ENCODE measurements at regions not wholly inside any gene's neighbourhood (a gene's known extent, or its start where the extent isn't known, plus 50 kb on each side); places are given as distances from the start of the nearest gene placed in this dataset.

DNA sequence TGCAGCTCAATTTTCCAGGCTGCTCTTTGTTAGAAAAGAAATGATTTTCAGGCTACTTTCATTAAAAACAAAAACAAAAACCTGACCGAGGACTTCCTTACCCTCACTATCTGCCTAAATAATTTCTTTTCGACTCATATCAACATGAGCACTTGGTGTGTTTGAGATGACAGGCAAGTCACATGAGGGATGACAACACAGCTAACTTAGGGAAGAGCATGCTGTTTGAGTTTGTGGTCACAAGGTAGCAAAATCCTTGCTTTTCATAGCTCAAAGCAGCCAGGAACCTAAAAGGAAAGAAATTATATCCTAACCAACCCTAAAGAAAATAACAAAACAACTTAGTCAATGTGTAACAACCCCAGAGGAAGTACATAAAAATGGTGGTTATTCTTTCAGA is 459.5 kb downstream of the KIF16B start (continued):
- TF ChIP-seq BACH1 (IDR thresholded peaks at IDR 0.05; ENCODE audit: borderline replicate concordance) = no peak
- TF ChIP-seq MXI1 (IDR thresholded peaks at IDR 0.05; ENCODE audit: low read depth, low read length) = no peak
- TF ChIP-seq EP300 (IDR thresholded peaks at IDR 0.05; ENCODE audit: borderline replicate concordance in 1 of 2, control insufficient read depth in 1 of 2, low read depth in 2 of 2, low read length in 2 of 2) = no peak
- no peak for TF ChIP-seq CEBPB (IDR thresholded peaks at IDR 0.05; ENCODE audit: borderline replicate concordance in 1 of 2, low read depth in 2 of 2, low read length in 2 of 2)
- TF ChIP-seq MYC (IDR thresholded peaks at IDR 0.05; ENCODE audit: insufficient read depth, insufficient read length, insufficient replicate concordance, low read length, severe bottlenecking) = no peak
- TF ChIP-seq BMI1 (IDR thresholded peaks at IDR 0.05; ENCODE audit: borderline replicate concordance) = no peak
- no peak for TF ChIP-seq SMC3 (IDR thresholded peaks at IDR 0.05; ENCODE audit: borderline replicate concordance, low read length)
- TF ChIP-seq, protein P1, sequence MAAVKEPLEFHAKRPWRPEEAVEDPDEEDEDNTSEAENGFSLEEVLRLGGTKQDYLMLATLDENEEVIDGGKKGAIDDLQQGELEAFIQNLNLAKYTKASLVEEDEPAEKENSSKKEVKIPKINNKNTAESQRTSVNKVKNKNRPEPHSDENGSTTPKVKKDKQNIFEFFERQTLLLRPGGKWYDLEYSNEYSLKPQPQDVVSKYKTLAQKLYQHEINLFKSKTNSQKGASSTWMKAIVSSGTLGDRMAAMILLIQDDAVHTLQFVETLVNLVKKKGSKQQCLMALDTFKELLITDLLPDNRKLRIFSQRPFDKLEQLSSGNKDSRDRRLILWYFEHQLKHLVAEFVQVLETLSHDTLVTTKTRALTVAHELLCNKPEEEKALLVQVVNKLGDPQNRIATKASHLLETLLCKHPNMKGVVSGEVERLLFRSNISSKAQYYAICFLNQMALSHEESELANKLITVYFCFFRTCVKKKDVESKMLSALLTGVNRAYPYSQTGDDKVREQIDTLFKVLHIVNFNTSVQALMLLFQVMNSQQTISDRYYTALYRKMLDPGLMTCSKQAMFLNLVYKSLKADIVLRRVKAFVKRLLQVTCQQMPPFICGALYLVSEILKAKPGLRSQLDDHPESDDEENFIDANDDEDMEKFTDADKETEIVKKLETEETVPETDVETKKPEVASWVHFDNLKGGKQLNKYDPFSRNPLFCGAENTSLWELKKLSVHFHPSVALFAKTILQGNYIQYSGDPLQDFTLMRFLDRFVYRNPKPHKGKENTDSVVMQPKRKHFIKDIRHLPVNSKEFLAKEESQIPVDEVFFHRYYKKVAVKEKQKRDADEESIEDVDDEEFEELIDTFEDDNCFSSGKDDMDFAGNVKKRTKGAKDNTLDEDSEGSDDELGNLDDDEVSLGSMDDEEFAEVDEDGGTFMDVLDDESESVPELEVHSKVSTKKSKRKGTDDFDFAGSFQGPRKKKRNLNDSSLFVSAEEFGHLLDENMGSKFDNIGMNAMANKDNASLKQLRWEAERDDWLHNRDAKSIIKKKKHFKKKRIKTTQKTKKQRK (IDR thresholded peaks at IDR 0.05; ENCODE audit: low read depth, low read length) = no peak
- no peak for TF ChIP-seq LARP7 (IDR thresholded peaks at IDR 0.05)
- TF ChIP-seq FOXK2 (IDR thresholded peaks at IDR 0.05) = no peak
- TF ChIP-seq ETV6 (conservative IDR thresholded peaks at IDR 0.05 in 1 of 2, IDR thresholded peaks at IDR 0.05 in 1 of 2; ENCODE audit: borderline replicate concordance in 1 of 2, low read depth in 1 of 2) = no peak
- TF ChIP-seq, protein P2, sequence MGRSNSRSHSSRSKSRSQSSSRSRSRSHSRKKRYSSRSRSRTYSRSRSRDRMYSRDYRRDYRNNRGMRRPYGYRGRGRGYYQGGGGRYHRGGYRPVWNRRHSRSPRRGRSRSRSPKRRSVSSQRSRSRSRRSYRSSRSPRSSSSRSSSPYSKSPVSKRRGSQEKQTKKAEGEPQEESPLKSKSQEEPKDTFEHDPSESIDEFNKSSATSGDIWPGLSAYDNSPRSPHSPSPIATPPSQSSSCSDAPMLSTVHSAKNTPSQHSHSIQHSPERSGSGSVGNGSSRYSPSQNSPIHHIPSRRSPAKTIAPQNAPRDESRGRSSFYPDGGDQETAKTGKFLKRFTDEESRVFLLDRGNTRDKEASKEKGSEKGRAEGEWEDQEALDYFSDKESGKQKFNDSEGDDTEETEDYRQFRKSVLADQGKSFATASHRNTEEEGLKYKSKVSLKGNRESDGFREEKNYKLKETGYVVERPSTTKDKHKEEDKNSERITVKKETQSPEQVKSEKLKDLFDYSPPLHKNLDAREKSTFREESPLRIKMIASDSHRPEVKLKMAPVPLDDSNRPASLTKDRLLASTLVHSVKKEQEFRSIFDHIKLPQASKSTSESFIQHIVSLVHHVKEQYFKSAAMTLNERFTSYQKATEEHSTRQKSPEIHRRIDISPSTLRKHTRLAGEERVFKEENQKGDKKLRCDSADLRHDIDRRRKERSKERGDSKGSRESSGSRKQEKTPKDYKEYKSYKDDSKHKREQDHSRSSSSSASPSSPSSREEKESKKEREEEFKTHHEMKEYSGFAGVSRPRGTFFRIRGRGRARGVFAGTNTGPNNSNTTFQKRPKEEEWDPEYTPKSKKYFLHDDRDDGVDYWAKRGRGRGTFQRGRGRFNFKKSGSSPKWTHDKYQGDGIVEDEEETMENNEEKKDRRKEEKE (IDR thresholded peaks at IDR 0.05) = no peak
